ENCODE measurements at regions not wholly inside any gene's neighbourhood (a gene's known extent, or its start where the extent isn't known, plus 50 kb on each side); places are given as distances from the start of the nearest gene placed in this dataset.

DNA sequence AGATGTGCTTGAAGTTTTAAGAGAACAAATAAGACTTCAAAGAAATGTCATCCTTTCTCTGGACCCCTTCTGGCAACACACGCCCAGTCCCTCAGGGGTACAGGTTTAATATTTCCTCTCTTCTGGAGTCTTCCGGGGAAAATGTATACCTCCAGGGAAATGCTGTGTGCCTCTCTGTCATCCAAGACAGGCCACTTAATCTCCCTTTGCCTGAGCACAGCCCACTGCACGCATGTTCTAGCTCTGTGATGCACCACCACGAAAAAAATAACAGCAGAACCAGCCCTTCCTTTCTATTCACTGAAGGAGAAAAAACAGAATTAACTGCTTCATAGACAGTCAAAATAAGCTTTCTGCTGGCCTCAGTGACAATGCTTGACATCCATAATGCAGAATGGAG is 140.1 kb downstream of the RBFOX3 start:
- CTCF ChIA-PET (ENCODE audit: low intra/inter-chr PET ratio, low total read pairs): no interaction called here
- no peaks in the 10 kb centered on the region for H4K20me1 ChIP-seq (ENCODE audit: insufficient read depth, low read length)
- H3K27ac ChIP-seq (ENCODE audit: extremely low read length, insufficient read depth, low read length): no peak overlapping the region
- POLR2A ChIA-PET: no interaction called here
- peaks cover 7 to 76% of the 10 kb centered on the region in 2 experiments for H3K27me3 ChIP-seq (ENCODE audit: control insufficient read depth in 1 of 2, insufficient read depth in 2 of 2, low read length in 2 of 2)
- no peak overlapping the region for H3K4me2 ChIP-seq (ENCODE audit: low read depth, low read length)
- H3K79me2 ChIP-seq (ENCODE audit: insufficient read depth, low read length): no peaks in the 10 kb centered on the region
- no peaks in the 10 kb centered on the region for H3K9me3 ChIP-seq (ENCODE audit: low read length)
- no peak overlapping the region for H3K9ac ChIP-seq (ENCODE audit: insufficient read depth, low read depth, low read length)
- intact Hi-C loops (cut with micrococcal nuclease; ENCODE audit: unreplicated experiment) (no loop called here), in situ Hi-C loops (cut with HindIII; ENCODE audit: extremely low pct_ligation_motif_present, low pct_unique_long_range_greater_than_20kb) (no loop called here)
- no peaks in the 10 kb centered on the region for H3K4me1 ChIP-seq (ENCODE audit: insufficient read depth, low read length)
- H3K36me3 ChIP-seq (replicated peaks in 1 of 2; ENCODE audit: control insufficient read depth in 1 of 2, insufficient read depth in 2 of 2, low read length in 2 of 2): no peaks in the 10 kb centered on the region
- FAIRE-seq (no peak), ATAC-seq (no peak), DNase-seq (ENCODE audit: low spot score) (no peak)
- TF ChIP-seq ZNF331 (CRISPR knock-in tag; IDR thresholded peaks at IDR 0.05): no peak
- no peak for TF ChIP-seq ZNF543 (CRISPR knock-in tag; IDR thresholded peaks at IDR 0.05)
- TF ChIP-seq, protein P1, sequence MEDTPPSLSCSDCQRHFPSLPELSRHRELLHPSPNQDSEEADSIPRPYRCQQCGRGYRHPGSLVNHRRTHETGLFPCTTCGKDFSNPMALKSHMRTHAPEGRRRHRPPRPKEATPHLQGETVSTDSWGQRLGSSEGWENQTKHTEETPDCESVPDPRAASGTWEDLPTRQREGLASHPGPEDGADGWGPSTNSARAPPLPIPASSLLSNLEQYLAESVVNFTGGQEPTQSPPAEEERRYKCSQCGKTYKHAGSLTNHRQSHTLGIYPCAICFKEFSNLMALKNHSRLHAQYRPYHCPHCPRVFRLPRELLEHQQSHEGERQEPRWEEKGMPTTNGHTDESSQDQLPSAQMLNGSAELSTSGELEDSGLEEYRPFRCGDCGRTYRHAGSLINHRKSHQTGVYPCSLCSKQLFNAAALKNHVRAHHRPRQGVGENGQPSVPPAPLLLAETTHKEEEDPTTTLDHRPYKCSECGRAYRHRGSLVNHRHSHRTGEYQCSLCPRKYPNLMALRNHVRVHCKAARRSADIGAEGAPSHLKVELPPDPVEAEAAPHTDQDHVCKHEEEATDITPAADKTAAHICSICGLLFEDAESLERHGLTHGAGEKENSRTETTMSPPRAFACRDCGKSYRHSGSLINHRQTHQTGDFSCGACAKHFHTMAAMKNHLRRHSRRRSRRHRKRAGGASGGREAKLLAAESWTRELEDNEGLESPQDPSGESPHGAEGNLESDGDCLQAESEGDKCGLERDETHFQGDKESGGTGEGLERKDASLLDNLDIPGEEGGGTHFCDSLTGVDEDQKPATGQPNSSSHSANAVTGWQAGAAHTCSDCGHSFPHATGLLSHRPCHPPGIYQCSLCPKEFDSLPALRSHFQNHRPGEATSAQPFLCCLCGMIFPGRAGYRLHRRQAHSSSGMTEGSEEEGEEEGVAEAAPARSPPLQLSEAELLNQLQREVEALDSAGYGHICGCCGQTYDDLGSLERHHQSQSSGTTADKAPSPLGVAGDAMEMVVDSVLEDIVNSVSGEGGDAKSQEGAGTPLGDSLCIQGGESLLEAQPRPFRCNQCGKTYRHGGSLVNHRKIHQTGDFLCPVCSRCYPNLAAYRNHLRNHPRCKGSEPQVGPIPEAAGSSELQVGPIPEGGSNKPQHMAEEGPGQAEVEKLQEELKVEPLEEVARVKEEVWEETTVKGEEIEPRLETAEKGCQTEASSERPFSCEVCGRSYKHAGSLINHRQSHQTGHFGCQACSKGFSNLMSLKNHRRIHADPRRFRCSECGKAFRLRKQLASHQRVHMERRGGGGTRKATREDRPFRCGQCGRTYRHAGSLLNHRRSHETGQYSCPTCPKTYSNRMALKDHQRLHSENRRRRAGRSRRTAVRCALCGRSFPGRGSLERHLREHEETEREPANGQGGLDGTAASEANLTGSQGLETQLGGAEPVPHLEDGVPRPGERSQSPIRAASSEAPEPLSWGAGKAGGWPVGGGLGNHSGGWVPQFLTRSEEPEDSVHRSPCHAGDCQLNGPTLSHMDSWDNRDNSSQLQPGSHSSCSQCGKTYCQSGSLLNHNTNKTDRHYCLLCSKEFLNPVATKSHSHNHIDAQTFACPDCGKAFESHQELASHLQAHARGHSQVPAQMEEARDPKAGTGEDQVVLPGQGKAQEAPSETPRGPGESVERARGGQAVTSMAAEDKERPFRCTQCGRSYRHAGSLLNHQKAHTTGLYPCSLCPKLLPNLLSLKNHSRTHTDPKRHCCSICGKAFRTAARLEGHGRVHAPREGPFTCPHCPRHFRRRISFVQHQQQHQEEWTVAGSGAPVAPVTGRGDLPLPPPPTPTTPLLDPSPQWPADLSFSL (CRISPR knock-in tag; IDR thresholded peaks at IDR 0.05): no peak
- no peak overlapping the region for H2AFZ ChIP-seq (ENCODE audit: low read length)
- no peak overlapping the region for H3K4me3 ChIP-seq (replicated peaks in 1 of 3; ENCODE audit: insufficient read depth in 1 of 3, low read depth in 2 of 3, low read length in 3 of 3)
- no TSS peak for BruUV-seq (replicated peaks)
- 33% methylated on average over 4 of the region's 4 CpGs for WGBS (ENCODE audit: low lambda C conversion rate)

Data from HepG2 (cell line).